Breast epithelium (tissue), 4 donors: ENCODE measurements at regions not wholly inside any gene's neighbourhood (a gene's known extent, or its start where the extent isn't known, plus 50 kb on each side); places are given as distances from the start of the nearest gene placed in this dataset.
A peak's percentile ranks its signal among the peaks of the same experiment; 100 is the strongest.

Source experiments
- DNase-seq, 2 donors: peaks; one replicate each; pipeline ENCODE4 v3.0.0-alpha.2; 2019; ENCODE audit warnings: low spot score in 2 of 2
- H3K27ac ChIP-seq, 2 donors: fragments of 200-600 bp; sonication (generic) in 1 of 2; one replicate each; pipeline ENCODE4 v1.5.1; 2016 to 2019; ENCODE audit warnings: mild to moderate bottlenecking in 1 of 2
- H3K27me3 ChIP-seq, 2 donors: fragments of 200-600 bp; sonication (generic) in 1 of 2; one replicate each; pipeline versions ENCODE4 v1.5.1 to v1.6.0; 2017 to 2019; ENCODE audit warnings: control low read depth in 1 of 2, mild to moderate bottlenecking in 1 of 2
- H3K36me3 ChIP-seq: fragments of 200-600 bp; one replicate; pipeline ENCODE4 v1.5.1; 2019
- H3K4me1 ChIP-seq, 2 donors: fragments of 200-600 bp; sonication (generic); one replicate each; pipeline ENCODE4 v1.5.1; 2016 to 2019; ENCODE audit warnings: control low read depth in 1 of 2
- H3K4me3 ChIP-seq, 3 donors: fragments of 200-600 bp; sonication (generic); 1 replicate in 2 of 3; 2 replicates in 1 of 3; pipeline ENCODE4 v1.5.1; 2016 to 2019; ENCODE audit warnings: mild to moderate bottlenecking in 3 of 3, moderate library complexity in 2 of 3
- H3K9me3 ChIP-seq, 2 donors: fragments of 200-600 bp; sonication (generic) in 1 of 2; one replicate each; pipeline ENCODE4 v1.5.1; 2016 to 2019; ENCODE audit warnings: control low read depth in 1 of 2
- CTCF ChIP-seq, 3 donors: fragments of 450-650 bp; IDR thresholded peaks; one replicate each; pipeline ENCODE4 v1.5.1; 2016 to 2017; ENCODE audit warnings: antibody characterized with exemption in 3 of 3, mild to moderate bottlenecking in 3 of 3, moderate library complexity in 3 of 3
- POLR2A ChIP-seq: fragments of 450-650 bp; IDR thresholded peaks from one replicate; pipeline ENCODE4 v1.6.1; 2016; ENCODE audit warnings: antibody characterized with exemption, mild to moderate bottlenecking, moderate library complexity
- POLR2AphosphoS5 ChIP-seq, 3 donors: sonication (generic); formaldehyde crosslinking; IDR thresholded peaks; one replicate each; pipeline ENCODE4 v1.6.1; 2017; ENCODE audit warnings: antibody characterized with exemption in 3 of 3
- intact Hi-C: fragments of 100-400 bp; cut with DNase I; formaldehyde crosslinking; loops from one replicate; pipeline ENCODE4 v1.15.1; 2023; ENCODE audit warnings: low total_unique reads

GRCh38 chr2:238668426-238668825 is 179.5 kb upstream of the TWIST2 start:
- intact Hi-C loops = no loop called here

GRCh38 chr2:238669046-238669445 is 178.8 kb upstream of the TWIST2 start:
- no peaks in the 10 kb centered on the region for H3K27me3 ChIP-seq
- H3K4me3 ChIP-seq = no peak overlapping the region
- intact Hi-C loops = no loop called here
- peaks cover 3 to 22% of the 10 kb centered on the region in 2 donors for H3K9me3 ChIP-seq
- no peak overlapping the region for H3K27ac ChIP-seq
- TF ChIP-seq POLR2A (no peak), POLR2AphosphoS5 (IDR thresholded peaks at IDR 0.05) (no peak), CTCF (IDR thresholded peaks at IDR 0.05) (no peak)
- no peaks in the 10 kb centered on the region for H3K4me1 ChIP-seq
- DNase-seq = no peak
- H3K36me3 ChIP-seq = no peaks in the 10 kb centered on the region

More at GRCh38 chr2:238668426-238668825, 179.5 kb upstream of the TWIST2 start:
- Histone ChIP-seq H3K9me3 (peaks cover 3 to 22% of the 10 kb centered on the region in 2 donors), H3K4me1 (no peaks in the 10 kb centered on the region), H3K27ac (peak overlapping the region in 1 of 2 donors; percentile 63), H3K36me3 (no peaks in the 10 kb centered on the region), H3K4me3 (no peak overlapping the region), H3K27me3 (no peaks in the 10 kb centered on the region)
- no peak for DNase-seq
- TF ChIP-seq POLR2AphosphoS5 (IDR thresholded peaks at IDR 0.05) = no peak
- no peak for TF ChIP-seq POLR2A
- TF ChIP-seq CTCF (IDR thresholded peaks at IDR 0.05) = no peak

GRCh38 chr2:238669581-238670080 is 178.3 kb upstream of the TWIST2 start:
- Histone ChIP-seq H3K4me1 (no peaks in the 10 kb centered on the region), H3K9me3 (peaks cover 3 to 17% of the 10 kb centered on the region in 2 donors), H3K36me3 (no peaks in the 10 kb centered on the region), H3K27me3 (no peaks in the 10 kb centered on the region), H3K27ac (no peak overlapping the region), H3K4me3 (no peak overlapping the region)
- intact Hi-C loops = no loop called here
- DNase-seq = no peak
- no peak for TF ChIP-seq CTCF (IDR thresholded peaks at IDR 0.05)
- no peak for TF ChIP-seq POLR2A
- TF ChIP-seq POLR2AphosphoS5 (IDR thresholded peaks at IDR 0.05) = no peak

GRCh38 chr2:238670111-238670585 is 177.7 kb upstream of the TWIST2 start:
- Histone ChIP-seq H3K4me1 (no peaks in the 10 kb centered on the region), H3K36me3 (no peaks in the 10 kb centered on the region), H3K9me3 (peaks cover 3 to 15% of the 10 kb centered on the region in 2 donors), H3K4me3 (no peak overlapping the region), H3K27ac (no peak overlapping the region), H3K27me3 (no peaks in the 10 kb centered on the region)
- no peak for TF ChIP-seq POLR2AphosphoS5 (IDR thresholded peaks at IDR 0.05)
- no peak for TF ChIP-seq CTCF (IDR thresholded peaks at IDR 0.05)
- no peak for TF ChIP-seq POLR2A
- intact Hi-C loops = no loop called here
- DNase-seq = no peak

GRCh38 chr2:238682536-238682935 is 165.3 kb upstream of the TWIST2 start:
- Histone ChIP-seq H3K27me3 (no peaks in the 10 kb centered on the region), H3K27ac (no peak overlapping the region), H3K4me1 (no peaks in the 10 kb centered on the region), H3K9me3 (no peaks in the 10 kb centered on the region), H3K36me3 (no peaks in the 10 kb centered on the region), H3K4me3 (no peak overlapping the region)
- intact Hi-C loops = no loop called here
- TF ChIP-seq POLR2A (no peak), CTCF (IDR thresholded peaks at IDR 0.05) (no peak)
- no peak for DNase-seq
